Right kidney (tissue), 1 donor: ENCODE measurements at regions not wholly inside any gene's neighbourhood (a gene's known extent, or its start where the extent isn't known, plus 50 kb on each side); places are given as distances from the start of the nearest gene placed in this dataset.
"Not testable (repeated sequence)": the region's sequence is repeated elsewhere in the genome, so short reads cannot be mapped to it uniquely, and the experiment has no call there.

Source experiments
- DNase-seq: peaks from one replicate; pipeline ENCODE4 v3.0.0-alpha.2; 2016

GRCh38 chr10:53650794-53651193 lies 878.2 kb upstream of the MBL2 start:
- DNase-seq: no peak

GRCh38 chr10:53647221-53647620 lies 874.6 kb upstream of the MBL2 start:
- not testable (repeated sequence) for DNase-seq

- no peak for DNase-seq
Observed at GRCh38 chr10:53646525-53646924, 873.9 kb upstream of the MBL2 start.

GRCh38 chr10:53645951-53646350 lies 873.4 kb upstream of the MBL2 start:
- DNase-seq: no peak

- DNase-seq: no peak
Observed at GRCh38 chr10:53638006-53638405, 865.4 kb upstream of the MBL2 start.

- DNase-seq: no peak
Observed at GRCh38 chr10:53624722-53625121, 852.1 kb upstream of the MBL2 start.

GRCh38 chr10:53622201-53622600 lies 849.6 kb upstream of the MBL2 start:
- no peak for DNase-seq

- DNase-seq: no peak
Observed at GRCh38 chr10:53619671-53620070, 847.1 kb upstream of the MBL2 start.

GRCh38 chr10:53607691-53608090 lies 835.1 kb upstream of the MBL2 start:
- no peak for DNase-seq

- DNase-seq: no peak
Observed at GRCh38 chr10:53606981-53607380, 834.4 kb upstream of the MBL2 start.

GRCh38 chr10:53601260-53601875 lies 828.8 kb upstream of the MBL2 start:
- DNase-seq: peak; percentile 25

GRCh38 chr10:53598914-53599313 lies 826.3 kb upstream of the MBL2 start:
- no peak for DNase-seq

- no peak for DNase-seq
Observed at GRCh38 chr10:53597835-53598251, 825.3 kb upstream of the MBL2 start.

- DNase-seq: no peak
Observed at GRCh38 chr10:53580465-53580864, 807.9 kb upstream of the MBL2 start.

GRCh38 chr10:53579773-53580172 lies 807.2 kb upstream of the MBL2 start:
- DNase-seq: no peak

- no peak for DNase-seq
Observed at GRCh38 chr10:53574024-53574423, 801.4 kb upstream of the MBL2 start.

GRCh38 chr10:53573498-53573897 lies 800.9 kb upstream of the MBL2 start:
- DNase-seq: no peak

- DNase-seq: no peak
Observed at GRCh38 chr10:53572799-53573198, 800.2 kb upstream of the MBL2 start.

GRCh38 chr10:53570221-53570620 lies 797.6 kb upstream of the MBL2 start:
- DNase-seq: no peak

GRCh38 chr10:53569455-53569854 lies 796.9 kb upstream of the MBL2 start:
- DNase-seq: no peak

GRCh38 chr10:53548664-53549063 lies 776.1 kb upstream of the MBL2 start:
- DNase-seq: no peak

- no peak for DNase-seq
Observed at GRCh38 chr10:53547364-53547763, 774.8 kb upstream of the MBL2 start.

GRCh38 chr10:53543410-53543809 lies 770.8 kb upstream of the MBL2 start:
- DNase-seq: no peak

- no peak for DNase-seq
Observed at GRCh38 chr10:53537508-53537907, 764.9 kb upstream of the MBL2 start.

- no peak for DNase-seq
Observed at GRCh38 chr10:53536322-53536721, 763.7 kb upstream of the MBL2 start.
